Peyer's patch (tissue), 4 donors: ENCODE measurements at regions not wholly inside any gene's neighbourhood (a gene's known extent, or its start where the extent isn't known, plus 50 kb on each side); places are given as distances from the start of the nearest gene placed in this dataset.

Source experiments
- DNase-seq, 3 donors: peaks; one replicate each; pipeline ENCODE4 v3.0.0-alpha.2; 2017 to 2019
- H3K27ac ChIP-seq, 4 donors: fragments of 200-600 bp; sonication (generic); one replicate each; pipeline ENCODE4 v1.5.1; 2016 to 2019
- H3K27me3 ChIP-seq, 2 donors: fragments of 200-600 bp; sonication (generic); one replicate each; pipeline ENCODE4 v1.5.1; 2019
- H3K36me3 ChIP-seq, 3 donors: fragments of 200-600 bp; sonication (generic); one replicate each; pipeline ENCODE4 v1.5.1; 2016 to 2019
- H3K4me1 ChIP-seq, 4 donors: fragments of 200-600 bp; sonication (generic); one replicate each; pipeline ENCODE4 v1.5.1; 2016 to 2019
- H3K4me3 ChIP-seq, 4 donors: fragments of 200-600 bp; sonication (generic); 1 replicate in 3 of 4; 2 replicates in 1 of 4; pipeline ENCODE4 v1.5.1; 2016 to 2019; ENCODE audit warnings: mild to moderate bottlenecking in 1 of 4
- H3K9me3 ChIP-seq, 4 donors: fragments of 200-600 bp; sonication (generic); one replicate each; pipeline ENCODE4 v1.5.1; 2016 to 2019; ENCODE audit warnings: mild to moderate bottlenecking in 1 of 4
- CTCF ChIP-seq, 6 experiments: fragments of 450-650 bp in 4 of 6; fragments of 200-600 bp in 2 of 6; sonication (generic) in 1 of 6; IDR thresholded peaks; one replicate each; pipeline ENCODE4 v1.5.1; 2017 to 2019; ENCODE audit warnings: antibody characterized with exemption in 6 of 6, mild to moderate bottlenecking in 3 of 6, moderate library complexity in 1 of 6
- POLR2A ChIP-seq, 2 donors: fragments of 450-650 bp; IDR thresholded peaks; one replicate each; pipeline ENCODE4 v1.5.1; 2017; ENCODE audit warnings: antibody characterized with exemption in 2 of 2, mild to moderate bottlenecking in 2 of 2, moderate library complexity in 2 of 2

GRCh38 chr15:97680606-97681220 lies 279.8 kb upstream of the ARRDC4 start:
- no peaks in the 10 kb centered on the region for H3K36me3 ChIP-seq
- H3K27ac ChIP-seq = peak overlapping the region in 2 of 4 donors; percentile 17 to 47
- no peaks in the 10 kb centered on the region for H3K9me3 ChIP-seq
- TF ChIP-seq CTCF (IDR thresholded peaks at IDR 0.05) (no peak), POLR2A (IDR thresholded peaks at IDR 0.05) (no peak)
- no peak overlapping the region for H3K4me3 ChIP-seq
- peak in 2 of 3 donors; percentile 65 to 82 for DNase-seq
- H3K4me1 ChIP-seq = peaks cover 0 to 18% (median 0%) of the 10 kb centered on the region in 4 donors
- no peaks in the 10 kb centered on the region for H3K27me3 ChIP-seq

- H3K36me3 ChIP-seq = no peaks in the 10 kb centered on the region
- no peak for DNase-seq
- TF ChIP-seq POLR2A (IDR thresholded peaks at IDR 0.05) = no peak
- TF ChIP-seq CTCF (IDR thresholded peaks at IDR 0.05) = no peak
- H3K4me3 ChIP-seq = no peak overlapping the region
- peaks cover 0 to 18% (median 0%) of the 10 kb centered on the region in 4 donors for H3K4me1 ChIP-seq
- H3K27ac ChIP-seq = no peak overlapping the region
- no peaks in the 10 kb centered on the region for H3K9me3 ChIP-seq
- no peaks in the 10 kb centered on the region for H3K27me3 ChIP-seq
Measured at GRCh38 chr15:97683831-97684230, 276.7 kb upstream of the ARRDC4 start.

- no peak for DNase-seq
- Histone ChIP-seq H3K27me3 (no peaks in the 10 kb centered on the region), H3K9me3 (no peaks in the 10 kb centered on the region), H3K4me3 (no peak overlapping the region), H3K27ac (no peak overlapping the region), H3K36me3 (no peaks in the 10 kb centered on the region), H3K4me1 (peaks cover 0 to 15% (median 0%) of the 10 kb centered on the region in 4 donors)
- TF ChIP-seq POLR2A (IDR thresholded peaks at IDR 0.05) (no peak), CTCF (IDR thresholded peaks at IDR 0.05) (no peak)
Measured at GRCh38 chr15:97684249-97684648, 276.3 kb upstream of the ARRDC4 start.

GRCh38 chr15:97686324-97686723 lies 274.2 kb upstream of the ARRDC4 start:
- H3K4me3 ChIP-seq = no peak overlapping the region
- no peaks in the 10 kb centered on the region for H3K27me3 ChIP-seq
- no peak for DNase-seq
- TF ChIP-seq POLR2A (IDR thresholded peaks at IDR 0.05) = no peak
- no peak for TF ChIP-seq CTCF (IDR thresholded peaks at IDR 0.05)
- no peak overlapping the region for H3K27ac ChIP-seq
- no peaks in the 10 kb centered on the region for H3K36me3 ChIP-seq
- no peaks in the 10 kb centered on the region for H3K4me1 ChIP-seq
- H3K9me3 ChIP-seq = no peaks in the 10 kb centered on the region

- TF ChIP-seq CTCF (IDR thresholded peaks at IDR 0.05) (no peak), POLR2A (IDR thresholded peaks at IDR 0.05) (no peak)
Measured at GRCh38 chr15:97687654-97688053, 272.8 kb upstream of the ARRDC4 start.

More at GRCh38 chr15:97687654-97688053, 272.8 kb upstream of the ARRDC4 start:
- Histone ChIP-seq H3K4me1 (peaks cover 0 to 7% (median 0%) of the 10 kb centered on the region in 4 donors), H3K4me3 (no peak overlapping the region), H3K36me3 (no peaks in the 10 kb centered on the region), H3K9me3 (no peaks in the 10 kb centered on the region), H3K27ac (no peak overlapping the region), H3K27me3 (no peaks in the 10 kb centered on the region)
- DNase-seq = no peak
